ENCODE measurements at regions not wholly inside any gene's neighbourhood (a gene's known extent, or its start where the extent isn't known, plus 50 kb on each side); places are given as distances from the start of the nearest gene placed in this dataset.

GRCh38 chr5:116703328-116703727 lies 128.7 kb upstream of the SEMA6A start:
- no peak overlapping the region for H3K27ac Mint-ChIP-seq
- no peaks in the 10 kb centered on the region for H3K4me1 Mint-ChIP-seq (ENCODE audit: low read depth)
- no peaks in the 10 kb centered on the region for H3K9me3 Mint-ChIP-seq
- H3K36me3 Mint-ChIP-seq (ENCODE audit: low read depth): no peaks in the 10 kb centered on the region
- H3K4me3 Mint-ChIP-seq: no peak overlapping the region
- H3K27me3 Mint-ChIP-seq (ENCODE audit: low read depth): no peaks in the 10 kb centered on the region

GRCh38 chr5:116702776-116703175 lies 128.2 kb upstream of the SEMA6A start:
- Mint-ChIP-seq H3K27me3 (ENCODE audit: low read depth) (no peaks in the 10 kb centered on the region), H3K9me3 (no peaks in the 10 kb centered on the region), H3K36me3 (ENCODE audit: low read depth) (no peaks in the 10 kb centered on the region), H3K4me1 (ENCODE audit: low read depth) (no peaks in the 10 kb centered on the region), H3K27ac (no peak overlapping the region), H3K4me3 (no peak overlapping the region)

GRCh38 chr5:116699332-116699731 lies 124.7 kb upstream of the SEMA6A start:
- H3K9me3 Mint-ChIP-seq: no peaks in the 10 kb centered on the region

GRCh38 chr5:116696366-116696765 lies 121.7 kb upstream of the SEMA6A start:
- Mint-ChIP-seq H3K4me3 (no peak overlapping the region), H3K9me3 (no peaks in the 10 kb centered on the region), H3K27me3 (ENCODE audit: low read depth) (no peaks in the 10 kb centered on the region), H3K36me3 (ENCODE audit: low read depth) (no peaks in the 10 kb centered on the region), H3K27ac (no peak overlapping the region), H3K4me1 (ENCODE audit: low read depth) (no peaks in the 10 kb centered on the region)

More at GRCh38 chr5:116699332-116699731, 124.7 kb upstream of the SEMA6A start:
- Mint-ChIP-seq H3K36me3 (ENCODE audit: low read depth) (no peaks in the 10 kb centered on the region), H3K27ac (no peak overlapping the region), H3K27me3 (ENCODE audit: low read depth) (no peaks in the 10 kb centered on the region), H3K4me1 (ENCODE audit: low read depth) (no peaks in the 10 kb centered on the region), H3K4me3 (no peak overlapping the region)

GRCh38 chr5:116695681-116696080 lies 121.1 kb upstream of the SEMA6A start:
- Mint-ChIP-seq H3K4me3 (no peak overlapping the region), H3K9me3 (no peaks in the 10 kb centered on the region), H3K27me3 (ENCODE audit: low read depth) (no peaks in the 10 kb centered on the region), H3K27ac (no peak overlapping the region), H3K36me3 (ENCODE audit: low read depth) (no peaks in the 10 kb centered on the region), H3K4me1 (ENCODE audit: low read depth) (no peaks in the 10 kb centered on the region)

- Mint-ChIP-seq H3K9me3 (no peaks in the 10 kb centered on the region), H3K27me3 (ENCODE audit: low read depth) (no peaks in the 10 kb centered on the region), H3K4me1 (ENCODE audit: low read depth) (peaks cover 2% of the 10 kb centered on the region), H3K27ac (no peak overlapping the region), H3K36me3 (ENCODE audit: low read depth) (no peaks in the 10 kb centered on the region), H3K4me3 (no peak overlapping the region)
These were observed 111.8 kb upstream of the SEMA6A start for GRCh38 chr5:116686438-116686837.

GRCh38 chr5:116685931-116686330 lies 111.3 kb upstream of the SEMA6A start:
- peaks cover 2% of the 10 kb centered on the region for H3K4me1 Mint-ChIP-seq (ENCODE audit: low read depth)
- H3K4me3 Mint-ChIP-seq: no peak overlapping the region
- H3K9me3 Mint-ChIP-seq: no peaks in the 10 kb centered on the region
- H3K27me3 Mint-ChIP-seq (ENCODE audit: low read depth): no peaks in the 10 kb centered on the region
- H3K36me3 Mint-ChIP-seq (ENCODE audit: low read depth): no peaks in the 10 kb centered on the region
- H3K27ac Mint-ChIP-seq: no peak overlapping the region

GRCh38 chr5:116685069-116685468 lies 110.4 kb upstream of the SEMA6A start:
- Mint-ChIP-seq H3K27me3 (ENCODE audit: low read depth) (no peaks in the 10 kb centered on the region), H3K4me3 (no peak overlapping the region), H3K9me3 (peaks cover 3% of the 10 kb centered on the region), H3K4me1 (ENCODE audit: low read depth) (peaks cover 2% of the 10 kb centered on the region), H3K36me3 (ENCODE audit: low read depth) (no peaks in the 10 kb centered on the region), H3K27ac (no peak overlapping the region)

GRCh38 chr5:116681334-116682013 lies 106.9 kb upstream of the SEMA6A start:
- Mint-ChIP-seq H3K4me1 (ENCODE audit: low read depth) (peaks cover 2% of the 10 kb centered on the region), H3K4me3 (no peak overlapping the region), H3K27ac (no peak overlapping the region), H3K27me3 (ENCODE audit: low read depth) (no peaks in the 10 kb centered on the region), H3K9me3 (peaks cover 3% of the 10 kb centered on the region), H3K36me3 (ENCODE audit: low read depth) (no peaks in the 10 kb centered on the region)

GRCh38 chr5:116675626-116675910 lies 100.9 kb upstream of the SEMA6A start:
- Mint-ChIP-seq H3K4me3 (no peak overlapping the region), H3K4me1 (ENCODE audit: low read depth) (no peaks in the 10 kb centered on the region), H3K9me3 (peaks cover 3% of the 10 kb centered on the region), H3K27me3 (ENCODE audit: low read depth) (no peaks in the 10 kb centered on the region), H3K36me3 (ENCODE audit: low read depth) (no peaks in the 10 kb centered on the region), H3K27ac (no peak overlapping the region)

- Mint-ChIP-seq H3K4me1 (ENCODE audit: low read depth) (no peaks in the 10 kb centered on the region), H3K27me3 (ENCODE audit: low read depth) (no peaks in the 10 kb centered on the region), H3K9me3 (no peaks in the 10 kb centered on the region), H3K27ac (no peak overlapping the region), H3K4me3 (no peak overlapping the region), H3K36me3 (ENCODE audit: low read depth) (no peaks in the 10 kb centered on the region)
These were observed 100.4 kb upstream of the SEMA6A start for GRCh38 chr5:116674881-116675625.

- no peaks in the 10 kb centered on the region for H3K27me3 Mint-ChIP-seq (ENCODE audit: low read depth)
These were observed 98.8 kb upstream of the SEMA6A start for GRCh38 chr5:116673453-116673852.

GRCh38 chr5:116672203-116672602 lies 97.6 kb upstream of the SEMA6A start:
- Mint-ChIP-seq H3K36me3 (ENCODE audit: low read depth) (no peaks in the 10 kb centered on the region), H3K27ac (no peak overlapping the region), H3K27me3 (ENCODE audit: low read depth) (no peaks in the 10 kb centered on the region), H3K4me1 (ENCODE audit: low read depth) (no peaks in the 10 kb centered on the region), H3K4me3 (no peak overlapping the region), H3K9me3 (no peaks in the 10 kb centered on the region)

More at GRCh38 chr5:116673453-116673852, 98.8 kb upstream of the SEMA6A start:
- H3K27ac Mint-ChIP-seq: no peak overlapping the region
- no peaks in the 10 kb centered on the region for H3K9me3 Mint-ChIP-seq
- no peaks in the 10 kb centered on the region for H3K4me1 Mint-ChIP-seq (ENCODE audit: low read depth)
- no peaks in the 10 kb centered on the region for H3K36me3 Mint-ChIP-seq (ENCODE audit: low read depth)
- no peak overlapping the region for H3K4me3 Mint-ChIP-seq

GRCh38 chr5:116671211-116671736 lies 96.7 kb upstream of the SEMA6A start:
- Mint-ChIP-seq H3K27me3 (ENCODE audit: low read depth) (no peaks in the 10 kb centered on the region), H3K4me3 (no peak overlapping the region), H3K27ac (no peak overlapping the region), H3K9me3 (no peaks in the 10 kb centered on the region), H3K4me1 (ENCODE audit: low read depth) (no peaks in the 10 kb centered on the region), H3K36me3 (ENCODE audit: low read depth) (no peaks in the 10 kb centered on the region)

- H3K36me3 Mint-ChIP-seq (ENCODE audit: low read depth): no peaks in the 10 kb centered on the region
- no peak overlapping the region for H3K27ac Mint-ChIP-seq
- H3K27me3 Mint-ChIP-seq (ENCODE audit: low read depth): no peaks in the 10 kb centered on the region
- H3K4me1 Mint-ChIP-seq (ENCODE audit: low read depth): no peaks in the 10 kb centered on the region
- H3K9me3 Mint-ChIP-seq: no peaks in the 10 kb centered on the region
- no peak overlapping the region for H3K4me3 Mint-ChIP-seq
These were observed 94.8 kb upstream of the SEMA6A start for GRCh38 chr5:116669261-116670031.
